Pancreas (tissue), 10 donors: ENCODE measurements at regions not wholly inside any gene's neighbourhood (a gene's known extent, or its start where the extent isn't known, plus 50 kb on each side); places are given as distances from the start of the nearest gene placed in this dataset.

Experiments
- ATAC-seq, 4 donors: fragments of 200-7000 bp; cut with Tn5 transposase; one replicate each; pipeline versions ENCODE4 v1.8.0 to v1.9.1; 2020; ENCODE audit warnings: mild to moderate bottlenecking in 4 of 4, moderate library complexity in 4 of 4
- DNase-seq, 6 donors: peaks; one replicate each; pipeline ENCODE4 v3.0.0-alpha.2; 2020
- FAIRE-seq: peaks from 2 replicates; lab custom pipeline; 2012; peaks lifted over from hg19 to GRCh38; lab: Jason Lieb, UNC
- H3K27ac ChIP-seq, 4 donors: fragments of 200-600 bp; sonication (generic); 1 replicate in 3 of 4; 2 replicates in 1 of 4; pipeline versions ENCODE4 v1.5.0 to v1.8.0; 2020
- H3K27me3 ChIP-seq, 4 donors: fragments of 200-600 bp; one replicate each; pipeline ENCODE4 v1.8.0; 2021
- H3K36me3 ChIP-seq, 3 donors: fragments of 200-600 bp; sonication (generic) in 1 of 3; one replicate each; pipeline versions ENCODE4 v1.5.0 to v1.8.0; 2020 to 2021
- H3K4me1 ChIP-seq, 3 donors: fragments of 200-600 bp; one replicate each; pipeline ENCODE4 v1.8.0; 2021
- H3K4me3 ChIP-seq, 4 donors: fragments of 200-600 bp; sonication (generic) in 2 of 4; one replicate each; pipeline versions ENCODE4 v1.5.0 to v1.8.0; 2020 to 2021
- H3K9me3 ChIP-seq, 4 donors: fragments of 200-600 bp; one replicate each; pipeline ENCODE4 v1.8.0; 2021
- WGBS, 2 donors: extraction: QIAGEN DNeasy Blood & Tissue Kit; methylation state at CpG; one replicate each; pipeline ENCODE4 v1.1.7; 2013; 5-methylcytosine and 5-hydroxymethylcytosine counted together
- intact Hi-C, 3 donors: fragments of 100-400 bp; cut with DNase I; formaldehyde crosslinking; loops; one replicate each; pipeline versions ENCODE4 v1.11.1 to v1.14.2; 2022
- TF ChIP-seq, protein P1 (sequence below), 4 donors: fragments of 200-600 bp; sonication (generic) in 3 of 4; IDR thresholded peaks; one replicate each; pipeline versions ENCODE4 v1.5.0 to v1.8.0; 2021; ENCODE audit warnings: antibody characterized with exemption in 4 of 4
- donor health status: healthy with polysubstance abuse.
- donor health status: DM: no; HTN: no; CAD: no; lungs with moderate emphysema.
- donor health status: DM: no; HTN: no; CAD: no.
- donor health status: control.
- donor health status: control.
- donor health status: Bipolar disorder and iron deficiency.
- donor health status: DM: yes; HTN: yes; CAD: no.
- donor health status: DM: no; HTN: no; CAD: no.
- donor health status: DM: no; HTN: no; CAD: no.
- donor health status: DM: yes; HTN: yes; CAD: no.

DNA sequence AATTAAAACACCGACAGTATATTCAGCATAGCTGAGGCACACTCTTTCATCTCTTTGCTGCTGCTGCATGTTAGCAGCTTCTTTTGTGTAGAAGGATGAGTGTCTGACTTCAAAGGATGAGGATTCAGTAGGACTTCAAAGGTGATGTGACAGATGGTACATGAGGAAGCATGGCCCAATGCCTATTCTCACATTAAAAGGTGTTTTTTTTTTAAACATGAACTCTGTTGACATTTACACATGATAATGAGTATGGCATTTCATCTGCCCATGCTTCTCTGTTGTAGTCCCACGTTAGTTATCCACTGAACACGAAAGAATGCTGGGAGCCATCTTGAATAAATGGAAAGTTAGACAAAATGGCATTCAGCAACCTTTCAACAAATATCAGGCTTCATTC is 1950.8 kb upstream of the PIK3C3 start:
- FAIRE-seq (no peak), ATAC-seq (no peak), DNase-seq (no peak)
- Histone ChIP-seq H3K36me3 (no peaks in the 10 kb centered on the region), H3K9me3 (no peaks in the 10 kb centered on the region), H3K4me1 (no peaks in the 10 kb centered on the region), H3K4me3 (no peak overlapping the region), H3K27ac (no peak overlapping the region), H3K27me3 (no peaks in the 10 kb centered on the region)
- intact Hi-C loops, result no loop called here
- 64 to 65% methylated on average over 3 of the region's 3 CpGs for WGBS, 2 donors
- TF ChIP-seq, protein P1, sequence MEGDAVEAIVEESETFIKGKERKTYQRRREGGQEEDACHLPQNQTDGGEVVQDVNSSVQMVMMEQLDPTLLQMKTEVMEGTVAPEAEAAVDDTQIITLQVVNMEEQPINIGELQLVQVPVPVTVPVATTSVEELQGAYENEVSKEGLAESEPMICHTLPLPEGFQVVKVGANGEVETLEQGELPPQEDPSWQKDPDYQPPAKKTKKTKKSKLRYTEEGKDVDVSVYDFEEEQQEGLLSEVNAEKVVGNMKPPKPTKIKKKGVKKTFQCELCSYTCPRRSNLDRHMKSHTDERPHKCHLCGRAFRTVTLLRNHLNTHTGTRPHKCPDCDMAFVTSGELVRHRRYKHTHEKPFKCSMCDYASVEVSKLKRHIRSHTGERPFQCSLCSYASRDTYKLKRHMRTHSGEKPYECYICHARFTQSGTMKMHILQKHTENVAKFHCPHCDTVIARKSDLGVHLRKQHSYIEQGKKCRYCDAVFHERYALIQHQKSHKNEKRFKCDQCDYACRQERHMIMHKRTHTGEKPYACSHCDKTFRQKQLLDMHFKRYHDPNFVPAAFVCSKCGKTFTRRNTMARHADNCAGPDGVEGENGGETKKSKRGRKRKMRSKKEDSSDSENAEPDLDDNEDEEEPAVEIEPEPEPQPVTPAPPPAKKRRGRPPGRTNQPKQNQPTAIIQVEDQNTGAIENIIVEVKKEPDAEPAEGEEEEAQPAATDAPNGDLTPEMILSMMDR (IDR thresholded peaks at IDR 0.05), result no peak

GRCh38 chr18:39998317-39998716 is 1956.7 kb upstream of the PIK3C3 start:
- WGBS, 2 donors, result 87 to 91% methylated on average over 6 of the region's 6 CpGs
- no peak overlapping the region for H3K4me3 ChIP-seq
- no peaks in the 10 kb centered on the region for H3K9me3 ChIP-seq
- intact Hi-C loops, result no loop called here
- no peak overlapping the region for H3K27ac ChIP-seq
- no peaks in the 10 kb centered on the region for H3K27me3 ChIP-seq
- H3K4me1 ChIP-seq, result no peaks in the 10 kb centered on the region
- TF ChIP-seq, protein P1 (IDR thresholded peaks at IDR 0.05), result no peak
- DNase-seq (no peak), FAIRE-seq (no peak), ATAC-seq (no peak)
- no peaks in the 10 kb centered on the region for H3K36me3 ChIP-seq

- 70 to 77% methylated on average over 2 of the region's 2 CpGs for WGBS, 2 donors
- FAIRE-seq, result no peak
- intact Hi-C loops, result no loop called here
- TF ChIP-seq, protein P1 (IDR thresholded peaks at IDR 0.05), result no peak
- DNase-seq, result no peak
- Histone ChIP-seq H3K27me3 (no peaks in the 10 kb centered on the region), H3K4me3 (no peak overlapping the region), H3K36me3 (no peaks in the 10 kb centered on the region), H3K9me3 (no peaks in the 10 kb centered on the region), H3K27ac (no peak overlapping the region), H3K4me1 (no peaks in the 10 kb centered on the region)
- no peak for ATAC-seq
Observed at GRCh38 chr18:39994498-39994897, 1960.5 kb upstream of the PIK3C3 start.

DNA sequence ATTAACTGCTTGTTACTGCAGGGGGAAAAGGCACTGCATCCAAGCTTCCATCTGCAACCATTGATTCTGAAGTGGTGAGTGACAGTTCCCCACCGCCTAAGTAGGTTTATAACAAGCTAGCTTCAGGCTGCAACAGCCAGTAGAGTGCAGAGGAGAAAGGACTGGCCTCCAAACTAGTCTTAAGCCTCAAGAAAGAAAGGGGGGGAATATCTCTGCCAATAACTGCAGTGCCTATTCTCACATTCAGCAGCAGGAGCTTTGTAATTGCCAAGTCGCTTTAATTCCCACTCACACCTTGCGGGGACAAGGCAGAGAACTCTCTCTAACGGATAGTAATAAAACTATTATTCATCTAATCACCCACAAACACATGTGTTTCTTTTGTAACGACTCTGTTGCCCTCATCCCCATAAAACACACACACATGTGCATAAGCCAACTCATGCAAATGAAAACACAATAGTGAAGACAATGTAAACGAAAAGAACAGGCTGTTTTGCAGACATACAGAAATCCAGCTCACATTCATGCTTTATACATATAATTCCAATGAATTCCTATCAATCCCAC is 1963.3 kb upstream of the PIK3C3 start:
- intact Hi-C loops, result no loop called here
- DNase-seq (no peak), FAIRE-seq (no peak), ATAC-seq (no peak)
- H3K36me3 ChIP-seq, result no peaks in the 10 kb centered on the region
- TF ChIP-seq, protein P1 (IDR thresholded peaks at IDR 0.05), result no peak
- H3K9me3 ChIP-seq, result no peaks in the 10 kb centered on the region
- H3K27me3 ChIP-seq, result no peaks in the 10 kb centered on the region
- no peak overlapping the region for H3K4me3 ChIP-seq
- WGBS, 2 donors, result 59 to 61% methylated on average over 6 of the region's 6 CpGs
- no peak overlapping the region for H3K27ac ChIP-seq
- H3K4me1 ChIP-seq, result no peaks in the 10 kb centered on the region

DNA sequence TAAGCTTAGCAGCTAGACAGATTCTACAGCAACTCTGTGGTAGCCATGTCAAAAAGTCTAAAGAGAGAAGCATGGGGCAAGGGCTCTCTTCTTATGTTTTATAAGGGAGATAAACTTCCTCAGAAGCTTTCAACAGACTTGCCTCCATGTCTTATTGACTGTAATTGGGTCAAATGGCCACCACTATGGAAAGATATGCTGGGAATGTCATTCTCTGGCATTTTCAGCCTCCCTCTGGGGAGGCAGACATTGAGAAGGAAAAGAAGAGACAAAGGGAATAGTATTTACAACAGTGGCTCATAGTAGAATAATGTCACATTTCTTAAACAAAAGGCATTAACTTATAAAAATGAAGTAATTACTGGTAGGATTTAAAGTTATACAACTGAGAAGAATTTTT is 1964.5 kb upstream of the PIK3C3 start:
- H3K36me3 ChIP-seq, result no peaks in the 10 kb centered on the region
- FAIRE-seq (no peak), ATAC-seq (no peak), DNase-seq (no peak)
- H3K27ac ChIP-seq, result no peak overlapping the region
- no peaks in the 10 kb centered on the region for H3K9me3 ChIP-seq
- intact Hi-C loops, result no loop called here
- H3K4me3 ChIP-seq, result no peak overlapping the region
- no peaks in the 10 kb centered on the region for H3K4me1 ChIP-seq
- H3K27me3 ChIP-seq, result no peaks in the 10 kb centered on the region
- TF ChIP-seq, protein P1 (IDR thresholded peaks at IDR 0.05), result no peak
